CD4-positive, alpha-beta T cell treated with Interleukin-17A for 4 hours (primary cell): ENCODE measurements at regions not wholly inside any gene's neighbourhood (a gene's known extent, or its start where the extent isn't known, plus 50 kb on each side); places are given as distances from the start of the nearest gene placed in this dataset.
"Not testable (repeated sequence)": the region's sequence is repeated elsewhere in the genome, so short reads cannot be mapped to it uniquely, and the experiment has no call there.

ENCODE experiments used
- DNase-seq: peaks from one replicate; pipeline ENCODE4 v3.0.0-alpha.2; 2020; ENCODE audit warnings: mixed read lengths

- DNase-seq: no peak
These were observed 144.5 kb upstream of the SLC38A2 start for GRCh38 chr12:46516933-46517578.

DNA sequence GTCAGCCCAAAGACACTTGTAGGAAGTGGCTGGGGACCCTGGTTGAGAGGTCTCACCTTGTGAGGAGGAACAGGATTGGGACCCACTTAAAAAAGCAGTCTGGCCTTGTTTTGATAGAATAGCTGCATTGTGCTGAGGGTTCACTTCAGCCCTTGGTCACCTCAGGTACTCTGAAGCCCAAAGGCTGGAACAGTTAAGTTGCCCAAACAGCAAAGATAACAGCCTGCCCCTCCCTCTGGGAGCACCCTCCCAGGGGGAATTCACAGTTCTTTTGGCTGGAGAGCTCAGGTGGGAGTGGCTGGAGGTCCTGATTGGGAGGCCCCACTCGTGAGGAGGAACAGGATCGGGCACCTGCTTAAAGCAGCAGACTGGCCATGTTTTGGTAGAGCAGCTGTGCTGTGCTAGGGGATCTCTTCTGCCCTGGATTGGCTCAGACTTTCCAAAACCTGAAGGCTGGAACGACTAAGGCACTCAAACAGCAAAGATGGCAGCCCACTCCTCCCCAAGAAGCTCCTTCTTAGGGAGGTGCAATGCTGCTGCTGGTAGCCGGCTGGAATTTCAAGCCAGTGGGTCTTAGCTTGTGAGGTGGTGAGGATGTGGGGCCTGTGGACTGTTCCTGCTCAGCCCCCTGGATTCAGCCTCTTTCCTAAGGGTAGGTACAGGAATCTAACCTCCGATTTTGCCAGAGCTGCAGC lies 143.8 kb upstream of the SLC38A2 start:
- no peak for DNase-seq

GRCh38 chr12:46515829-46516228 lies 143.3 kb upstream of the SLC38A2 start:
- no peak for DNase-seq

GRCh38 chr12:46514886-46515285 lies 142.3 kb upstream of the SLC38A2 start:
- no peak for DNase-seq

GRCh38 chr12:46510257-46510656 lies 137.7 kb upstream of the SLC38A2 start:
- DNase-seq: not testable (repeated sequence)

GRCh38 chr12:46509135-46509534 lies 136.6 kb upstream of the SLC38A2 start:
- no peak for DNase-seq

- no peak for DNase-seq
These were observed 136.1 kb upstream of the SLC38A2 start for GRCh38 chr12:46508651-46509050.

- DNase-seq: no peak
These were observed 135.2 kb upstream of the SLC38A2 start for GRCh38 chr12:46507766-46508165.

DNA sequence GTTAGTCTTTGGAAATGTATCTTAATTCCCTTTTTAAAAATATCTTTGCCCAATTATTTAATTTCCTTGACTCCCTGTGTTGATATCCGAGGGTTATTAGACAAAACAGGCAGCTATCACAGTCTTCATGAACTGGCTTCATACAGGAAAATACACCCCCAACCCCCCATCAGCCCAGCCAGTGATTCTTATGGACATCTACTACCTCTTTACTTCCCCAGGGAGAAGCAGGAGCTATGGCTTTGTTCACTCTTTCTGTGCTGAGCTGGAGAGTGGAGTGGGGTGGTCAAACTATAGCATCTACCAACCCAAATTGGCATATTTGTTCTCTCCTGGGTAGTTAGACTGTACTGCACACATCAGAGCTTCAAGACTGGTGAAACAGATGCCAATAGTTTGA lies 134.4 kb upstream of the SLC38A2 start:
- DNase-seq: no peak

GRCh38 chr12:46506198-46506597 lies 133.6 kb upstream of the SLC38A2 start:
- no peak for DNase-seq

DNA sequence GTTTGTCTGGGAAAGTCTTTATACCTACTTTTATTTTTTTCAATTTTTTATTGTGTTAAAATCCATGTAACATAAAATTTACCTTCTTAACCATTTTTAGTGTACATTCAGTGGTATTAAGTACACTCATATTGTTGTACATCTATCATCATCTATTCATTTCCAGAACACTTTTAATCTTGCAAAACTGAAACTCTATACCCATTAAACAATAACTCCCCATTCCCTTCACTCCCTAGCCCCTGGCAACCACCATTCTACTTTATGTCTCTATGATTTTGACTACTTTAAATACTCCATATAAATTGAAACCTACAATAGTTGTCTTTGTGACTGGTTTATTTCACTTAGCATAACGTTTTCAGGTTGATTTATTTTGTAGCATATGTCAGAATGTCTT lies 131.9 kb upstream of the SLC38A2 start:
- no peak for DNase-seq

DNA sequence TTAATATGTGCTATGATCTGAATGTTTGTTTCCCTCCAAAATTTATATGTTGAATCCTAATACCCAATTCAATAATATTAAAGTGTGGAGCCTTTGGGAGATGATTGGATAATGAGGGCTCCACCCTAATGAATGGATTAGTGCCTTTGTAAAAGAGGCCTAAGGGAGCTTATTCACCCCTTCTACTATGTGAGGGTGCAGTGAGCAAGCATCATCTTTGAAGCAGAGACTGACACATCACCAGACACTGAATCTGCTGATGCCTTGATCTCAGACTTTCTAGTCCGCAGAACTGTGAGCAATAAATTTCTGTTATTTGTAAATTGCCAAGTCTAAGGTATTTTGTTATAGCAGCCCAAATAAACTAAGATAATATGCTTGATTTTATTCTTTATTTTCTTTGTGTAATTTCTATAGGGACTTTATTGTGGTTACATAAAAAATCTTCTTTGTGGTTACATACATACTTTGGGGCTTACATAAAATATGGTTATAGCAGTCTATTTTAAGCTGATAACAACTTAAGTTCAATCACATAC lies 131.1 kb upstream of the SLC38A2 start:
- DNase-seq: no peak

GRCh38 chr12:46500673-46501072 lies 128.1 kb upstream of the SLC38A2 start:
- no peak for DNase-seq

- DNase-seq: no peak
These were observed 127.3 kb upstream of the SLC38A2 start for GRCh38 chr12:46499901-46500300.

GRCh38 chr12:46499226-46499625 lies 126.7 kb upstream of the SLC38A2 start:
- no peak for DNase-seq

DNA sequence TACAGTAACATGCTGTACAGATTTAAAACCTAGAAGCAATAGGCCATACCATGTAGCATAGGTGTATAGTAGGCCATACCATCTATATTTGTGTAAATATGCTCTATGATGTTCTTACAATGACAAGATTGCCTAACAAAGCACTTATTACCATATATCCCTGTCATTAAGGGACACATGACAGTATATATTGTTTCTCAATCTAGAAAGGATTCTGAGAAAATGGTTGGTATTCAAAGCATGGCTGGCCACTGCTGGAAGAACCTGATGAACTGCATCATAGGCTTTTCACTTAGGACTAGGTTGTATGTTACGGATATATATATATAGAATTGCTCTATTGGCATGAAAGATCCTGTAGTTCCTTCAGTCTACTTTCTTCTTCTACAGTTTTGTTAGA lies 125.2 kb upstream of the SLC38A2 start:
- DNase-seq: no peak

GRCh38 chr12:46494424-46494823 lies 121.9 kb upstream of the SLC38A2 start:
- DNase-seq: no peak

- no peak for DNase-seq
These were observed 121.2 kb upstream of the SLC38A2 start for GRCh38 chr12:46493834-46494181.

GRCh38 chr12:46493150-46493833 lies 120.7 kb upstream of the SLC38A2 start:
- no peak for DNase-seq

DNA sequence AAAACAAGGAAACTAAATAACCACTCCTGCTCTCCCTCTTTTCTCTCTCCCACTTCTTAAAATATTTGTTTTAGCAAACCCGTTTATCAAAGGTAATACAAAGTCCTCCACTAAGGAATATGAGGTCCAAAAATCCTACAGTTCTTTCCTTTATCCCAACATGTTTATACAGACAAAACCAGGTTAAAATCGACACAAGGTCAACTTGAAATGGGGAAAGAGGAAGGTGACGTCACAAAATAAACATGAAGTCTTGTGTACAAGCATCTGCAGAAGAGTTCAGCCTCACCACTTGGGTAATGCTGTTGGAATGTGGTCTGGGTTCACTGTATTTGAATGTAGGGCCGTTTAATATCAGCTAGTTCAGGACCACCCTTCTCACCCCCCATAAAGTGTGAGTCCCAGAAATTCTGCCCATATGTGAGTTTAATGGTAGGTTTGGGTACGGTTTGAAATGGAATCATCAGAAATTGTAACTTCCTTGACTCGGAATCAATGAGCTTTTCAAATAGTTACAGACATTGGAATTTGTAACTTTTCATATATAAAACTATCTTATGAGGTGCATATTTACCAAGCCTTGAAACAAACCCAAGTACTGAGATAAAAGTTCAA lies 120.0 kb upstream of the SLC38A2 start:
- DNase-seq: no peak

DNA sequence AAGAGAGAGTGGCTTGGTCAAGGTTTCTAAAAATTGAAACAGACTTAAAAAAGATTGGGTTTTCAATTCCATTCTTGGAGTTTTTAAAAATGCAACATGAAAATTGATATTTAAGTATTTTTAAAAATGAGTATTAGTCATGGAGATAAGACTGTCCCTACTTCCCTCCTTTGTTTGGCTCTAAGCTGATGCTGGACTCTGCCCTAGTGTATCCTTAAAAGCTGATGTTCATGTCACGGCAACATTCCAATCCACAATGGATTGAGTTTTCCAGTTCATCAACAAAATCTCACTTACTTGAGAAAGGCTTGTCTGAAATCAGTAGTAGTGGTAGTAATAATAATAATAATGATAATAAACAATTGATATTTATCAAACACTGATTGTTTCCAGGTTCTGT lies 119.0 kb upstream of the SLC38A2 start:
- no peak for DNase-seq

- no peak for DNase-seq
These were observed 118.1 kb upstream of the SLC38A2 start for GRCh38 chr12:46490635-46491034.

DNA sequence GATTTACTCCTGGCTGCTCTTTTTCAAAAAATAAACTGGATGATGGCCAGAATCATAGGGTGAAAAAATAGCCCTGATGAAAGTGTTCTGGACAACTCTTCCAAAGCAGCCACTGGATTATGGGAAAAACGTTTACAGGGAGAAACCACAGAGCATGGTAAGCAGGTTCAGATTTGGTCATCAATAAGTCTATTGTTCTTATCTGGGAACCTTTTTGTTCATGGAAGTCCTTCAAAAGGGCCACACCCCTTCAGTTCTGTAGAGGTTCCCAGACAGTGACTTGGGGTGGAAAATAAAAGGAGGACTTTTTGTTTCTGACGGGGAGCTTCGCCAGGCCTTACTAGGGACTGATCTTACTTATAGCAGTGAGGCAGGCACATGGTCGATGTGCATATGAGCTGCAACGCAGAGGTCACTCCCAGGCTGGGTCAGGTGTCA lies 117.4 kb upstream of the SLC38A2 start:
- no peak for DNase-seq
